ENCODE measurements at regions not wholly inside any gene's neighbourhood (a gene's known extent, or its start where the extent isn't known, plus 50 kb on each side); places are given as distances from the start of the nearest gene placed in this dataset.

- WGBS, 2 donors (ENCODE audit: low coverage in 1 of 2), result 69% methylated on average over 7 of the region's 7 CpGs; no CpG with 5 or more reads in 1 of the 2 donors
- intact Hi-C loops (cut with DNase I; ENCODE audit: low total_unique reads), result no loop called here
- no peaks in the 10 kb centered on the region for H3K9me3 ChIP-seq
Measured at GRCh38 chr5:8843771-8844170, 702.1 kb downstream of the SEMA5A start.

GRCh38 chr5:8844206-8844605 is 701.7 kb downstream of the SEMA5A start:
- peak overlapping the region in 1 of 4 donors; percentile 17 for H3K27ac ChIP-seq
- in situ Hi-C loops (cut with MboI; ENCODE audit: low pct_ligation_motif_present in 1 of 4, low pct_unique_long_range_greater_than_20kb in 1 of 4, low sequenced_read_pairs in 3 of 4), result no loop called here
- TF ChIP-seq POLR2AphosphoS5 (IDR thresholded peaks at IDR 0.05) (no peak), EP300 (IDR thresholded peaks at IDR 0.05; ENCODE audit: low read depth) (no peak), POLR2A (IDR thresholded peaks at IDR 0.05) (no peak), CTCF (IDR thresholded peaks at IDR 0.05) (no peak)

More at GRCh38 chr5:8843771-8844170, 702.1 kb downstream of the SEMA5A start:
- H3K4me3 ChIP-seq, result no peak overlapping the region
- TF ChIP-seq EP300 (IDR thresholded peaks at IDR 0.05; ENCODE audit: low read depth) (no peak), POLR2AphosphoS5 (IDR thresholded peaks at IDR 0.05) (peak in 1 of 3 donors; percentile 30)
- no peaks in the 10 kb centered on the region for H3K36me3 ChIP-seq
- H3K27ac ChIP-seq, result peak overlapping the region in 1 of 4 donors; percentile 17
- H3K4me1 ChIP-seq, result no peaks in the 10 kb centered on the region
- DNase-seq, result no peak
- in situ Hi-C loops (cut with MboI; ENCODE audit: low pct_ligation_motif_present in 1 of 4, low pct_unique_long_range_greater_than_20kb in 1 of 4, low sequenced_read_pairs in 3 of 4), result no loop called here
- no peaks in the 10 kb centered on the region for H3K27me3 ChIP-seq

GRCh38 chr5:8844847-8845246 is 701.0 kb downstream of the SEMA5A start:
- Histone ChIP-seq H3K4me1 (no peaks in the 10 kb centered on the region), H3K4me3 (no peak overlapping the region), H3K27me3 (no peaks in the 10 kb centered on the region), H3K36me3 (no peaks in the 10 kb centered on the region), H3K27ac (no peak overlapping the region), H3K9me3 (no peaks in the 10 kb centered on the region)
- intact Hi-C loops (cut with DNase I; ENCODE audit: low total_unique reads), result no loop called here
- in situ Hi-C loops (cut with MboI; ENCODE audit: low pct_ligation_motif_present in 1 of 4, low pct_unique_long_range_greater_than_20kb in 1 of 4, low sequenced_read_pairs in 3 of 4), result no loop called here
- no peak for DNase-seq
- TF ChIP-seq EP300 (IDR thresholded peaks at IDR 0.05; ENCODE audit: low read depth) (no peak), CTCF (IDR thresholded peaks at IDR 0.05) (no peak), POLR2A (IDR thresholded peaks at IDR 0.05) (no peak), POLR2AphosphoS5 (IDR thresholded peaks at IDR 0.05) (no peak)
- 61 to 87% methylated on average over 3 to 6 of the region's 6 CpGs for WGBS, 2 donors (ENCODE audit: low coverage in 1 of 2)

More at GRCh38 chr5:8844206-8844605, 701.7 kb downstream of the SEMA5A start:
- Histone ChIP-seq H3K4me1 (no peaks in the 10 kb centered on the region), H3K36me3 (no peaks in the 10 kb centered on the region), H3K9me3 (no peaks in the 10 kb centered on the region), H3K4me3 (no peak overlapping the region), H3K27me3 (no peaks in the 10 kb centered on the region)
- intact Hi-C loops (cut with DNase I; ENCODE audit: low total_unique reads), result no loop called here
- WGBS, 2 donors (ENCODE audit: low coverage in 1 of 2), result 64 to 85% methylated on average over 4 to 5 of the region's 5 CpGs
- no peak for DNase-seq

GRCh38 chr5:8845296-8845695 is 700.6 kb downstream of the SEMA5A start:
- in situ Hi-C loops (cut with MboI; ENCODE audit: low pct_ligation_motif_present in 1 of 4, low pct_unique_long_range_greater_than_20kb in 1 of 4, low sequenced_read_pairs in 3 of 4), result no loop called here
- TF ChIP-seq EP300 (IDR thresholded peaks at IDR 0.05; ENCODE audit: low read depth) (no peak), CTCF (IDR thresholded peaks at IDR 0.05) (no peak), POLR2AphosphoS5 (IDR thresholded peaks at IDR 0.05) (no peak), POLR2A (IDR thresholded peaks at IDR 0.05) (no peak)

GRCh38 chr5:8848366-8848765 is 697.5 kb downstream of the SEMA5A start:
- no peak for TF ChIP-seq POLR2AphosphoS5 (IDR thresholded peaks at IDR 0.05)
- no peak for TF ChIP-seq POLR2A (IDR thresholded peaks at IDR 0.05)
- no peak for TF ChIP-seq CTCF (IDR thresholded peaks at IDR 0.05)
- TF ChIP-seq EP300 (IDR thresholded peaks at IDR 0.05; ENCODE audit: low read depth), result no peak
- Histone ChIP-seq H3K27me3 (no peaks in the 10 kb centered on the region), H3K9me3 (no peaks in the 10 kb centered on the region), H3K36me3 (no peaks in the 10 kb centered on the region), H3K4me3 (no peak overlapping the region), H3K4me1 (no peaks in the 10 kb centered on the region), H3K27ac (no peak overlapping the region)
- intact Hi-C loops (cut with DNase I; ENCODE audit: low total_unique reads), result no loop called here
- DNase-seq, result no peak
- 90 to 95% methylated on average over 7 of the region's 7 CpGs for WGBS, 2 donors (ENCODE audit: low coverage in 1 of 2)
- in situ Hi-C loops (cut with MboI; ENCODE audit: low pct_ligation_motif_present in 1 of 4, low pct_unique_long_range_greater_than_20kb in 1 of 4, low sequenced_read_pairs in 3 of 4), result no loop called here

More at GRCh38 chr5:8845296-8845695, 700.6 kb downstream of the SEMA5A start:
- 65 to 79% methylated on average over 5 of the region's 5 CpGs for WGBS, 2 donors (ENCODE audit: low coverage in 1 of 2)
- Histone ChIP-seq H3K4me3 (no peak overlapping the region), H3K27ac (no peak overlapping the region), H3K36me3 (no peaks in the 10 kb centered on the region), H3K27me3 (no peaks in the 10 kb centered on the region), H3K9me3 (no peaks in the 10 kb centered on the region), H3K4me1 (no peaks in the 10 kb centered on the region)
- intact Hi-C loops (cut with DNase I; ENCODE audit: low total_unique reads), result no loop called here
- no peak for DNase-seq

Data from transverse colon (tissue), 4 donors.